ENCODE measurements at regions not wholly inside any gene's neighbourhood (a gene's known extent, or its start where the extent isn't known, plus 50 kb on each side); places are given as distances from the start of the nearest gene placed in this dataset.

- Histone ChIP-seq H3K9me3 (no peaks in the 10 kb centered on the region), H3K4me3 (no peak overlapping the region), H3K27ac (no peak overlapping the region), H3K4me1 (no peaks in the 10 kb centered on the region), H3K4me2 (no peak overlapping the region)
- WGBS (ENCODE audit: missing lambda C conversion rate), result 65% methylated on average over 1 of the region's 1 CpG
- TF ChIP-seq RNF2 (IDR thresholded peaks at IDR 0.05; ENCODE audit: borderline replicate concordance, low read depth) (no peak), GATA3 (IDR thresholded peaks at IDR 0.05; ENCODE audit: borderline replicate concordance) (no peak), E2F6 (IDR thresholded peaks at IDR 0.05; ENCODE audit: borderline replicate concordance, low read depth) (no peak), FOSB (CRISPR knock-in tag; IDR thresholded peaks at IDR 0.05) (no peak), MAZ (IDR thresholded peaks at IDR 0.05; ENCODE audit: borderline replicate concordance, low read depth, low read length) (no peak), CBX2 (IDR thresholded peaks at IDR 0.05; ENCODE audit: borderline replicate concordance, low read depth) (no peak), SMC3 (IDR thresholded peaks at IDR 0.05) (no peak), USF2 (IDR thresholded peaks at IDR 0.05) (no peak), MYC (IDR thresholded peaks at IDR 0.05; ENCODE audit: borderline replicate concordance, low read length) (no peak)
- TF ChIP-seq, protein P1, sequence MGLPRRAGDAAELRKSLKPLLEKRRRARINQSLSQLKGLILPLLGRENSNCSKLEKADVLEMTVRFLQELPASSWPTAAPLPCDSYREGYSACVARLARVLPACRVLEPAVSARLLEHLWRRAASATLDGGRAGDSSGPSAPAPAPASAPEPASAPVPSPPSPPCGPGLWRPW (IDR thresholded peaks at IDR 0.05), result no peak
- TF ChIP-seq, protein P2, sequence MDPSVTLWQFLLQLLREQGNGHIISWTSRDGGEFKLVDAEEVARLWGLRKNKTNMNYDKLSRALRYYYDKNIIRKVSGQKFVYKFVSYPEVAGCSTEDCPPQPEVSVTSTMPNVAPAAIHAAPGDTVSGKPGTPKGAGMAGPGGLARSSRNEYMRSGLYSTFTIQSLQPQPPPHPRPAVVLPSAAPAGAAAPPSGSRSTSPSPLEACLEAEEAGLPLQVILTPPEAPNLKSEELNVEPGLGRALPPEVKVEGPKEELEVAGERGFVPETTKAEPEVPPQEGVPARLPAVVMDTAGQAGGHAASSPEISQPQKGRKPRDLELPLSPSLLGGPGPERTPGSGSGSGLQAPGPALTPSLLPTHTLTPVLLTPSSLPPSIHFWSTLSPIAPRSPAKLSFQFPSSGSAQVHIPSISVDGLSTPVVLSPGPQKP (IDR thresholded peaks at IDR 0.05; ENCODE audit: low read depth, low read length), result no peak
- TF ChIP-seq, protein P3, sequence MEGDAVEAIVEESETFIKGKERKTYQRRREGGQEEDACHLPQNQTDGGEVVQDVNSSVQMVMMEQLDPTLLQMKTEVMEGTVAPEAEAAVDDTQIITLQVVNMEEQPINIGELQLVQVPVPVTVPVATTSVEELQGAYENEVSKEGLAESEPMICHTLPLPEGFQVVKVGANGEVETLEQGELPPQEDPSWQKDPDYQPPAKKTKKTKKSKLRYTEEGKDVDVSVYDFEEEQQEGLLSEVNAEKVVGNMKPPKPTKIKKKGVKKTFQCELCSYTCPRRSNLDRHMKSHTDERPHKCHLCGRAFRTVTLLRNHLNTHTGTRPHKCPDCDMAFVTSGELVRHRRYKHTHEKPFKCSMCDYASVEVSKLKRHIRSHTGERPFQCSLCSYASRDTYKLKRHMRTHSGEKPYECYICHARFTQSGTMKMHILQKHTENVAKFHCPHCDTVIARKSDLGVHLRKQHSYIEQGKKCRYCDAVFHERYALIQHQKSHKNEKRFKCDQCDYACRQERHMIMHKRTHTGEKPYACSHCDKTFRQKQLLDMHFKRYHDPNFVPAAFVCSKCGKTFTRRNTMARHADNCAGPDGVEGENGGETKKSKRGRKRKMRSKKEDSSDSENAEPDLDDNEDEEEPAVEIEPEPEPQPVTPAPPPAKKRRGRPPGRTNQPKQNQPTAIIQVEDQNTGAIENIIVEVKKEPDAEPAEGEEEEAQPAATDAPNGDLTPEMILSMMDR (IDR thresholded peaks at IDR 0.05), result no peak
- FAIRE-seq, result no peak
- no peak for ATAC-seq
- CTCF ChIA-PET, result no interaction called here
- no peak for DNase-seq (ENCODE audit: low read depth in 1 of 2, low spot score in 1 of 2)
- POLR2A ChIA-PET, result no interaction called here
These were observed 99.7 kb upstream of the MTNR1B start for GRCh38 chr11:92869716-92870115.

GRCh38 chr11:92870196-92870832 is 99.1 kb upstream of the MTNR1B start:
- FAIRE-seq (no peak), DNase-seq (ENCODE audit: low read depth in 1 of 2, low spot score in 1 of 2) (no peak), ATAC-seq (no peak)
- Histone ChIP-seq H3K4me3 (no peak overlapping the region), H3K4me2 (no peak overlapping the region), H3K9me3 (no peaks in the 10 kb centered on the region), H3K27ac (no peak overlapping the region), H3K4me1 (no peaks in the 10 kb centered on the region)
- TF ChIP-seq, protein P1 (IDR thresholded peaks at IDR 0.05), result no peak
- TF ChIP-seq JUN (IDR thresholded peaks at IDR 0.05), result no peak
- no peak for TF ChIP-seq EHF (CRISPR knock-in tag; IDR thresholded peaks at IDR 0.05)
- TF ChIP-seq PHF8 (IDR thresholded peaks at IDR 0.05; ENCODE audit: borderline replicate concordance, low read depth), result no peak
- no peak for TF ChIP-seq HOXB13 (CRISPR knock-in tag; IDR thresholded peaks at IDR 0.05; ENCODE audit: low read depth)
- TF ChIP-seq TP53 (CRISPR knock-in tag; IDR thresholded peaks at IDR 0.05), result no peak
- no peak for TF ChIP-seq EP300 (IDR thresholded peaks at IDR 0.05)
- no peak for TF ChIP-seq E2F6 (IDR thresholded peaks at IDR 0.05; ENCODE audit: borderline replicate concordance, low read depth)
- no peak for TF ChIP-seq FOSL2 (IDR thresholded peaks at IDR 0.05)
- TF ChIP-seq FOSL2 (CRISPR knock-in tag; IDR thresholded peaks at IDR 0.05), result no peak
- ChIA-PET CTCF (interaction anchor here (1.3 kb wide), 1 partner anchor 16 kb away, joined by 4 read pairs; no protein-coding TSS in a partner anchor), POLR2A (no interaction called here)
- whole genome bisulfite sequencing (ENCODE audit: missing lambda C conversion rate), result 69% methylated on average over 4 of the region's 4 CpGs
